ENCODE measurements at regions not wholly inside any gene's neighbourhood (a gene's known extent, or its start where the extent isn't known, plus 50 kb on each side); places are given as distances from the start of the nearest gene placed in this dataset.

GRCh38 chr11:32221476-32222032 lies 130.7 kb downstream of the RCN1 start:
- in situ Hi-C loops (cut with MboI; ENCODE audit: low sequenced_read_pairs in 4 of 4), result no loop called here
- no peak for ATAC-seq

GRCh38 chr11:32224580-32224979 lies 133.7 kb downstream of the RCN1 start:
- no peak for TF ChIP-seq POLR2A (IDR thresholded peaks at IDR 0.05)
- TF ChIP-seq, protein P1, sequence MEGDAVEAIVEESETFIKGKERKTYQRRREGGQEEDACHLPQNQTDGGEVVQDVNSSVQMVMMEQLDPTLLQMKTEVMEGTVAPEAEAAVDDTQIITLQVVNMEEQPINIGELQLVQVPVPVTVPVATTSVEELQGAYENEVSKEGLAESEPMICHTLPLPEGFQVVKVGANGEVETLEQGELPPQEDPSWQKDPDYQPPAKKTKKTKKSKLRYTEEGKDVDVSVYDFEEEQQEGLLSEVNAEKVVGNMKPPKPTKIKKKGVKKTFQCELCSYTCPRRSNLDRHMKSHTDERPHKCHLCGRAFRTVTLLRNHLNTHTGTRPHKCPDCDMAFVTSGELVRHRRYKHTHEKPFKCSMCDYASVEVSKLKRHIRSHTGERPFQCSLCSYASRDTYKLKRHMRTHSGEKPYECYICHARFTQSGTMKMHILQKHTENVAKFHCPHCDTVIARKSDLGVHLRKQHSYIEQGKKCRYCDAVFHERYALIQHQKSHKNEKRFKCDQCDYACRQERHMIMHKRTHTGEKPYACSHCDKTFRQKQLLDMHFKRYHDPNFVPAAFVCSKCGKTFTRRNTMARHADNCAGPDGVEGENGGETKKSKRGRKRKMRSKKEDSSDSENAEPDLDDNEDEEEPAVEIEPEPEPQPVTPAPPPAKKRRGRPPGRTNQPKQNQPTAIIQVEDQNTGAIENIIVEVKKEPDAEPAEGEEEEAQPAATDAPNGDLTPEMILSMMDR (IDR thresholded peaks at IDR 0.05 in 4 of 5, conservative IDR thresholded peaks at IDR 0.05 in 1 of 5), result no peak
- no peaks in the 10 kb centered on the region for H3K9me3 ChIP-seq
- no peak overlapping the region for H3K27ac ChIP-seq
- no peaks in the 10 kb centered on the region for H3K36me3 ChIP-seq
- in situ Hi-C loops (cut with MboI; ENCODE audit: low sequenced_read_pairs in 4 of 4), result no loop called here
- ATAC-seq (no peak), DNase-seq (no peak)
- no peak overlapping the region for H3K4me3 ChIP-seq
- no peaks in the 10 kb centered on the region for H3K27me3 ChIP-seq
- no peaks in the 10 kb centered on the region for H3K4me1 ChIP-seq
- intact Hi-C loops (cut with DNase I; ENCODE audit: low total_unique reads), result no loop called here

More at GRCh38 chr11:32221476-32222032, 130.7 kb downstream of the RCN1 start:
- DNase-seq, result no peak
- H3K27ac ChIP-seq, result no peak overlapping the region
- no peaks in the 10 kb centered on the region for H3K36me3 ChIP-seq
- H3K4me3 ChIP-seq, result no peak overlapping the region
- TF ChIP-seq, protein P1 (IDR thresholded peaks at IDR 0.05 in 4 of 5, conservative IDR thresholded peaks at IDR 0.05 in 1 of 5), result no peak
- TF ChIP-seq POLR2A (IDR thresholded peaks at IDR 0.05), result no peak
- no peaks in the 10 kb centered on the region for H3K4me1 ChIP-seq
- H3K27me3 ChIP-seq, result no peaks in the 10 kb centered on the region
- intact Hi-C loops (cut with DNase I; ENCODE audit: low total_unique reads), result no loop called here
- H3K9me3 ChIP-seq, result no peaks in the 10 kb centered on the region

DNA sequence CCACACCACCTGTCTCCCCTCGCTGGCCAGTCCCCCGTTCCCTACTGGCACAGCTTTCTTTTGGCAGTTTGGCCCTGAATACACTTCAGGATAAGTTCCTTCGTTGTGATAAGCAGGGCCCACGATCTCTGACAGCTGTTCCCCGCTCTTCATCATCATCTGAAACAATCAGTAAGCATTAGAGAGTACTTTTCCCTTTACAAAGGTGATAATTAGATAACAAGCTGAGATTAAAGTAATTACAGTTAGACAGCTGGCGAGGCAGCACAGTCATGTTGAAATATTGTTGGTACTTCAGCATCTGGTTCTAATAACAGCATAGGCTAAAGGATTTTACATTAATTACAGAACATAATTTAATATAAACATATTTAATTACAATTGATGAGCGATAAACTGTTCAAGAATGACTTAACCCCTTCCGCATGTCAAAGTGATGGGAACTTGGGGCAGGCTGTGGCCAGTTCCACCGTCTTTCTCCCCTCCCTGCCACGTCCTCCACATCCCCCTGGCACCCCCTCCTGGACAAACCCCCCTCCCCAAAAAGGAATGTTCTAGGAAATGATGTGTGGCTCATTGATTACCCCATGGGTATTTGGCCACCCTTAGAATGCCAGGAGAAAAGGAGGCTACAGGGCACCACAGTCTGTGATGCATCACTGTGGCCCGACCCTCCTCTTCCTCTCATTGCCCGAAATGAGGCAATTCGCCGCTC lies 134.9 kb downstream of the RCN1 start:
- no peaks in the 10 kb centered on the region for H3K9me3 ChIP-seq
- intact Hi-C loops (cut with DNase I; ENCODE audit: low total_unique reads) (no loop called here), in situ Hi-C loops (cut with MboI; ENCODE audit: low sequenced_read_pairs in 4 of 4) (no loop called here)
- DNase-seq (no peak), ATAC-seq (no peak)
- no peak overlapping the region for H3K27ac ChIP-seq
- no peak overlapping the region for H3K4me3 ChIP-seq
- TF ChIP-seq POLR2A (IDR thresholded peaks at IDR 0.05), result no peak
- TF ChIP-seq, protein P1 (IDR thresholded peaks at IDR 0.05 in 4 of 5, conservative IDR thresholded peaks at IDR 0.05 in 1 of 5), result no peak
- no peaks in the 10 kb centered on the region for H3K4me1 ChIP-seq
- no peaks in the 10 kb centered on the region for H3K36me3 ChIP-seq
- H3K27me3 ChIP-seq, result no peaks in the 10 kb centered on the region

DNA sequence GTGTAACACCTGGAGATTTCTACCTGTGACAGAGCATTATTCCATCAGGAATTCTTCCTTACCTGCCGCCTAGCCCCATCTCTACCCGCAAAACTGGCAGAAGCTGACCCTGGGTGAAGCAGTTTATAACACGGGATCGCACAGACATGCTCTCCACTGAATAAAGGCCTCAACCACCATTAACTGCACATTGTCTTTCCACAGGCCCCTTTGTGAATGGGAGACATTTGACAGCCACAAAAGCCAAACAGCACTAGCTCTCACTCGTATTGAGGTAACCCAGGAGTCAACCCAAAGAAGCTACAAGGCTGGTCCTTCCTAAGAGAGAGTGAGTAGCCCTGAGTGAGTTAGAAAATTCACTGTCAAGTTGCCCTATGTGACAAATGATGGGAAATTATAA lies 135.6 kb downstream of the RCN1 start:
- ATAC-seq (no peak), DNase-seq (no peak)
- Histone ChIP-seq H3K4me1 (no peaks in the 10 kb centered on the region), H3K9me3 (no peaks in the 10 kb centered on the region), H3K36me3 (no peaks in the 10 kb centered on the region), H3K27me3 (no peaks in the 10 kb centered on the region), H3K4me3 (no peak overlapping the region), H3K27ac (no peak overlapping the region)
- intact Hi-C loops (cut with DNase I; ENCODE audit: low total_unique reads) (no loop called here), in situ Hi-C loops (cut with MboI; ENCODE audit: low sequenced_read_pairs in 4 of 4) (no loop called here)
- TF ChIP-seq POLR2A (IDR thresholded peaks at IDR 0.05), result no peak
- TF ChIP-seq, protein P1 (IDR thresholded peaks at IDR 0.05 in 4 of 5, conservative IDR thresholded peaks at IDR 0.05 in 1 of 5), result no peak

Data from gastrocnemius medialis (tissue), 4 donors.